Testis (tissue), 2 donors: ENCODE measurements at regions not wholly inside any gene's neighbourhood (a gene's known extent, or its start where the extent isn't known, plus 50 kb on each side); places are given as distances from the start of the nearest gene placed in this dataset.
A peak's percentile ranks its signal among the peaks of the same experiment; 100 is the strongest.

Source experiments
- DNase-seq: peaks from one replicate; pipeline ENCODE4 v3.0.0-alpha.2; 2019
- H3K27ac ChIP-seq, 2 donors: fragments of 200-600 bp; sonication (generic); one replicate each; pipeline ENCODE4 v1.5.1; 2019
- H3K27me3 ChIP-seq: fragments of 200-600 bp; sonication (generic); one replicate; pipeline ENCODE4 v1.5.1; 2019
- H3K36me3 ChIP-seq: fragments of 200-600 bp; sonication (generic); one replicate; pipeline ENCODE4 v1.5.1; 2017; ENCODE audit warnings: low read depth; ENCODE audit errors: missing control alignments
- H3K4me1 ChIP-seq: fragments of 200-600 bp; sonication (generic); one replicate; pipeline ENCODE4 v1.5.1; 2019
- H3K4me3 ChIP-seq, 2 donors: fragments of 200-600 bp; sonication (generic); one replicate each; pipeline ENCODE4 v1.5.1; 2017 to 2019
- H3K9me3 ChIP-seq: fragments of 200-600 bp; sonication (generic); one replicate; pipeline ENCODE4 v1.5.1; 2017
- CTCF ChIP-seq, 3 experiments: fragments of 450-650 bp in 2 of 3; fragments of 200-600 bp in 1 of 3; sonication (generic) in 1 of 3; IDR thresholded peaks; one replicate each; pipeline ENCODE4 v1.5.1; 2016 to 2019; ENCODE audit warnings: antibody characterized with exemption in 3 of 3, mild to moderate bottlenecking in 2 of 3, moderate library complexity in 1 of 3
- POLR2A ChIP-seq: fragments of 450-650 bp; IDR thresholded peaks from one replicate; pipeline ENCODE4 v1.6.1; 2017; ENCODE audit warnings: antibody characterized with exemption, mild to moderate bottlenecking, moderate library complexity
- WGBS, 2 donors: methylation state at CpG; one replicate each; pipeline ENCODE4 v1.1.5; 2018; 5-methylcytosine and 5-hydroxymethylcytosine counted together
- intact Hi-C: fragments of 100-400 bp; cut with DNase I; formaldehyde crosslinking; loops from one replicate; pipeline ENCODE4 v1.15.1; 2023; ENCODE audit warnings: low total_unique reads

GRCh38 chr1:234977875-234978396 is 150.7 kb downstream of the TOMM20 start:
- Histone ChIP-seq H3K36me3 (no peaks in the 10 kb centered on the region), H3K27me3 (no peaks in the 10 kb centered on the region), H3K4me3 (no peak overlapping the region), H3K27ac (peak overlapping the region; percentile 64 to 90), H3K9me3 (no peaks in the 10 kb centered on the region), H3K4me1 (peaks cover 41% of the 10 kb centered on the region)
- no peak for TF ChIP-seq POLR2A
- TF ChIP-seq CTCF (IDR thresholded peaks at IDR 0.05): no peak
- intact Hi-C loops: loop anchor here (10.0 kb wide), 1 partner anchor 363 kb away; the partner anchor contains the start of gene IRF2BP2
- no peak for DNase-seq
- WGBS, 2 donors: 72 to 75% methylated on average over 7 of the region's 7 CpGs

- intact Hi-C loops: loop anchor here (10.0 kb wide), 1 partner anchor 362 kb away; the partner anchor contains the start of gene IRF2BP2
- peak overlapping the region in 1 of 2 donors; percentile 90 for H3K27ac ChIP-seq
- no peaks in the 10 kb centered on the region for H3K36me3 ChIP-seq
- H3K4me1 ChIP-seq: peaks cover 41% of the 10 kb centered on the region
- TF ChIP-seq POLR2A (no peak), CTCF (IDR thresholded peaks at IDR 0.05) (no peak)
- 83 to 91% methylated on average over 15 of the region's 15 CpGs for WGBS, 2 donors
- no peaks in the 10 kb centered on the region for H3K27me3 ChIP-seq
- H3K9me3 ChIP-seq: no peaks in the 10 kb centered on the region
- H3K4me3 ChIP-seq: no peak overlapping the region
- no peak for DNase-seq
These were observed 151.6 kb downstream of the TOMM20 start for GRCh38 chr1:234976861-234977680.

GRCh38 chr1:234975941-234976860 is 152.4 kb downstream of the TOMM20 start:
- Histone ChIP-seq H3K9me3 (no peaks in the 10 kb centered on the region), H3K27me3 (no peaks in the 10 kb centered on the region), H3K4me1 (peaks cover 38% of the 10 kb centered on the region), H3K4me3 (no peak overlapping the region), H3K36me3 (no peaks in the 10 kb centered on the region), H3K27ac (no peak overlapping the region)
- no peak for DNase-seq
- intact Hi-C loops: loop anchor here (10.0 kb wide), 1 partner anchor 361 kb away; the partner anchor contains the start of gene IRF2BP2
- 85 to 88% methylated on average over 11 of the region's 11 CpGs for WGBS, 2 donors
- TF ChIP-seq POLR2A (no peak), CTCF (IDR thresholded peaks at IDR 0.05) (no peak)

- Histone ChIP-seq H3K27me3 (no peaks in the 10 kb centered on the region), H3K36me3 (no peaks in the 10 kb centered on the region), H3K4me3 (no peak overlapping the region), H3K27ac (no peak overlapping the region), H3K9me3 (no peaks in the 10 kb centered on the region), H3K4me1 (peaks cover 35% of the 10 kb centered on the region)
- DNase-seq: no peak
- TF ChIP-seq CTCF (IDR thresholded peaks at IDR 0.05): no peak
- no peak for TF ChIP-seq POLR2A
- WGBS, 2 donors: 87 to 88% methylated on average over 11 of the region's 11 CpGs
- intact Hi-C loops: loop anchor here (10.0 kb wide), 1 partner anchor 361 kb away; the partner anchor contains the start of gene IRF2BP2
These were observed 153.3 kb downstream of the TOMM20 start for GRCh38 chr1:234975122-234975940.
